Endothelial cell of hepatic sinusoid (primary cell): ENCODE measurements at regions not wholly inside any gene's neighbourhood (a gene's known extent, or its start where the extent isn't known, plus 50 kb on each side); places are given as distances from the start of the nearest gene placed in this dataset.

Source experiments
- in situ Hi-C: cut with HindIII; loops from 2 replicates; pipeline ENCODE4 v1.10.0; 2017; ENCODE audit warnings: low sequenced_read_pairs

GRCh38 chr4:43242606-43243005, 350.1 kb downstream of the GRXCR1 start:
- in situ Hi-C loops = no loop called here

- in situ Hi-C loops = no loop called here
These were observed 351.1 kb downstream of the GRXCR1 start for GRCh38 chr4:43243433-43244116.

GRCh38 chr4:43244688-43245382, 352.3 kb downstream of the GRXCR1 start:
- in situ Hi-C loops = loop anchor here (5.0 kb wide), 1 partner anchor 38 kb away; no protein-coding TSS in a partner anchor

- in situ Hi-C loops = no loop called here
These were observed 359.3 kb downstream of the GRXCR1 start for GRCh38 chr4:43251841-43252240.

GRCh38 chr4:43253541-43253940, 361.0 kb downstream of the GRXCR1 start:
- in situ Hi-C loops = no loop called here

- in situ Hi-C loops = no loop called here
These were observed 372.2 kb downstream of the GRXCR1 start for GRCh38 chr4:43264730-43265129.

- in situ Hi-C loops = no loop called here
These were observed 379.4 kb downstream of the GRXCR1 start for GRCh38 chr4:43271946-43272345.

- in situ Hi-C loops = no loop called here
These were observed 381.9 kb downstream of the GRXCR1 start for GRCh38 chr4:43274376-43274775.

GRCh38 chr4:43275779-43276178, 383.3 kb downstream of the GRXCR1 start:
- in situ Hi-C loops = no loop called here

GRCh38 chr4:43276321-43276720, 383.8 kb downstream of the GRXCR1 start:
- in situ Hi-C loops = no loop called here

- in situ Hi-C loops = no loop called here
These were observed 384.5 kb downstream of the GRXCR1 start for GRCh38 chr4:43277003-43277402.

- in situ Hi-C loops = no loop called here
These were observed 390.0 kb downstream of the GRXCR1 start for GRCh38 chr4:43282534-43282933.

GRCh38 chr4:43286137-43286536, 393.6 kb downstream of the GRXCR1 start:
- in situ Hi-C loops = no loop called here

- in situ Hi-C loops = no loop called here
These were observed 404.5 kb downstream of the GRXCR1 start for GRCh38 chr4:43296946-43297528.

- in situ Hi-C loops = no loop called here
These were observed 424.3 kb downstream of the GRXCR1 start for GRCh38 chr4:43316813-43317212.

- in situ Hi-C loops = no loop called here
These were observed 432.9 kb downstream of the GRXCR1 start for GRCh38 chr4:43325220-43325967.

GRCh38 chr4:43330288-43330687, 437.8 kb downstream of the GRXCR1 start:
- in situ Hi-C loops = no loop called here

GRCh38 chr4:43331226-43332051, 438.9 kb downstream of the GRXCR1 start:
- in situ Hi-C loops = no loop called here

- in situ Hi-C loops = no loop called here
These were observed 439.5 kb downstream of the GRXCR1 start for GRCh38 chr4:43332052-43332425.

GRCh38 chr4:43337707-43338106, 445.2 kb downstream of the GRXCR1 start:
- in situ Hi-C loops = no loop called here

- in situ Hi-C loops = no loop called here
These were observed 446.9 kb downstream of the GRXCR1 start for GRCh38 chr4:43339435-43339834.
